ENCODE measurements at regions not wholly inside any gene's neighbourhood (a gene's known extent, or its start where the extent isn't known, plus 50 kb on each side); places are given as distances from the start of the nearest gene placed in this dataset.

- DNase-seq, result no peak
- intact Hi-C loops (cut with DNase I), result no loop called here
- no peak for ATAC-seq (ENCODE audit: poor library complexity)
Observed at GRCh38 chr20:60999250-60999649, 252.8 kb upstream of the CDH4 start.

GRCh38 chr20:61002090-61002489 is 250.0 kb upstream of the CDH4 start:
- DNase-seq (no peak), ATAC-seq (ENCODE audit: poor library complexity) (no peak)
- intact Hi-C loops (cut with DNase I), result no loop called here

- intact Hi-C loops (cut with DNase I), result no loop called here
- ATAC-seq (ENCODE audit: poor library complexity) (no peak), DNase-seq (no peak)
Observed at GRCh38 chr20:61014491-61014890, 237.6 kb upstream of the CDH4 start.

- DNase-seq, result no peak
- ATAC-seq (ENCODE audit: poor library complexity), result no peak
- intact Hi-C loops (cut with DNase I), result no loop called here
Observed at GRCh38 chr20:61015602-61016001, 236.5 kb upstream of the CDH4 start.

- intact Hi-C loops (cut with DNase I), result no loop called here
- ATAC-seq (ENCODE audit: poor library complexity), result no peak
- no peak for DNase-seq
Observed at GRCh38 chr20:61019322-61019721, 232.7 kb upstream of the CDH4 start.

- no peak for DNase-seq
- intact Hi-C loops (cut with DNase I), result no loop called here
- ATAC-seq (ENCODE audit: poor library complexity), result no peak
Observed at GRCh38 chr20:61023612-61024011, 228.4 kb upstream of the CDH4 start.

- intact Hi-C loops (cut with DNase I), result no loop called here
- no peak for DNase-seq
- ATAC-seq (ENCODE audit: poor library complexity), result no peak
Observed at GRCh38 chr20:61024390-61024789, 227.7 kb upstream of the CDH4 start.

- intact Hi-C loops (cut with DNase I), result no loop called here
- DNase-seq (no peak), ATAC-seq (ENCODE audit: poor library complexity) (no peak)
Observed at GRCh38 chr20:61025536-61025935, 226.5 kb upstream of the CDH4 start.

- DNase-seq (no peak), ATAC-seq (ENCODE audit: poor library complexity) (no peak)
- intact Hi-C loops (cut with DNase I), result no loop called here
Observed at GRCh38 chr20:61026173-61026572, 225.9 kb upstream of the CDH4 start.

- no peak for DNase-seq
- intact Hi-C loops (cut with DNase I), result no loop called here
Observed at GRCh38 chr20:61026731-61027130, 225.3 kb upstream of the CDH4 start.

GRCh38 chr20:61027218-61027617 is 224.8 kb upstream of the CDH4 start:
- DNase-seq (no peak), ATAC-seq (ENCODE audit: poor library complexity) (no peak)
- intact Hi-C loops (cut with DNase I), result no loop called here

More at GRCh38 chr20:61026731-61027130, 225.3 kb upstream of the CDH4 start:
- ATAC-seq (ENCODE audit: poor library complexity), result no peak

- ATAC-seq (ENCODE audit: poor library complexity) (no peak), DNase-seq (no peak)
- intact Hi-C loops (cut with DNase I), result no loop called here
Observed at GRCh38 chr20:61030130-61030529, 221.9 kb upstream of the CDH4 start.

GRCh38 chr20:61031101-61031830 is 220.8 kb upstream of the CDH4 start:
- ATAC-seq (ENCODE audit: poor library complexity) (no peak), DNase-seq (no peak)
- intact Hi-C loops (cut with DNase I), result no loop called here

GRCh38 chr20:61037498-61037897 is 214.6 kb upstream of the CDH4 start:
- intact Hi-C loops (cut with DNase I), result no loop called here
- no peak for DNase-seq
- ATAC-seq (ENCODE audit: poor library complexity), result no peak

GRCh38 chr20:61041481-61041880 is 210.6 kb upstream of the CDH4 start:
- ATAC-seq (ENCODE audit: poor library complexity) (no peak), DNase-seq (no peak)
- intact Hi-C loops (cut with DNase I), result no loop called here

GRCh38 chr20:61042506-61043385 is 209.3 kb upstream of the CDH4 start:
- intact Hi-C loops (cut with DNase I), result no loop called here
- DNase-seq, result no peak
- ATAC-seq (ENCODE audit: poor library complexity), result no peak

- no peak for DNase-seq
- no peak for ATAC-seq (ENCODE audit: poor library complexity)
- intact Hi-C loops (cut with DNase I), result no loop called here
Observed at GRCh38 chr20:61043681-61044080, 208.4 kb upstream of the CDH4 start.

GRCh38 chr20:61044499-61044898 is 207.6 kb upstream of the CDH4 start:
- DNase-seq (no peak), ATAC-seq (ENCODE audit: poor library complexity) (no peak)
- intact Hi-C loops (cut with DNase I), result no loop called here

- intact Hi-C loops (cut with DNase I), result no loop called here
- ATAC-seq (ENCODE audit: poor library complexity), result no peak
- no peak for DNase-seq
Observed at GRCh38 chr20:61045091-61045490, 207.0 kb upstream of the CDH4 start.

- DNase-seq (no peak), ATAC-seq (ENCODE audit: poor library complexity) (no peak)
Observed at GRCh38 chr20:61045876-61046585, 206.0 kb upstream of the CDH4 start.

More at GRCh38 chr20:61045876-61046585, 206.0 kb upstream of the CDH4 start:
- intact Hi-C loops (cut with DNase I), result no loop called here

All from Right ventricle myocardium superior (tissue), 1 donor.